GM19455 (cell line): ENCODE measurements at regions not wholly inside any gene's neighbourhood (a gene's known extent, or its start where the extent isn't known, plus 50 kb on each side); places are given as distances from the start of the nearest gene placed in this dataset.

Experiments
- ATAC-seq: cut with Tn5 transposase; IDR thresholded peaks from one replicate; pipeline ENCODE4 v1.9.1; 2021; ENCODE audit not compliant: unreplicated experiment

GRCh38 chr3:95088464-95088863, 1025.6 kb downstream of the NSUN3 start:
- no peak for ATAC-seq

GRCh38 chr3:95097493-95097892, 1034.6 kb downstream of the NSUN3 start:
- ATAC-seq, result no peak

DNA sequence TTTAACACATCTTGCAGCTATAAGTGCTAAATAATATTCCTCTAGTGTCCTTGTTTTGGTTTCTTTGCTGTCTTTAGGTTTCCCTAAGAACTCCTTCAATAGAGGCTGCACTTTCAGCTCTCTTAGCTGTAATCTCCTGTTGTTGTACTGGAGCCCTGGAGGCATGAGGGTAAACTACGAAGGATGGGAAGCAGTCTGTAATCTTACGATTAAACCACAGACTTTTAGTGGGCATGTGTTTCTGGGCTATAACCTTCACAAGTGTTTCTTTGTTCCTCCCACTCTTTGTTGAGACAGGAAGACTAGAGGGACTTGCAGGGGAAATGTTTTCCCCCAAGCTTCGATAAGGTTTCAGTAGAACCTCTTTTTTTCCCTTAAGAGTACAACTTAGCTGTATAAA, 1058.1 kb downstream of the NSUN3 start:
- ATAC-seq, result no peak

DNA sequence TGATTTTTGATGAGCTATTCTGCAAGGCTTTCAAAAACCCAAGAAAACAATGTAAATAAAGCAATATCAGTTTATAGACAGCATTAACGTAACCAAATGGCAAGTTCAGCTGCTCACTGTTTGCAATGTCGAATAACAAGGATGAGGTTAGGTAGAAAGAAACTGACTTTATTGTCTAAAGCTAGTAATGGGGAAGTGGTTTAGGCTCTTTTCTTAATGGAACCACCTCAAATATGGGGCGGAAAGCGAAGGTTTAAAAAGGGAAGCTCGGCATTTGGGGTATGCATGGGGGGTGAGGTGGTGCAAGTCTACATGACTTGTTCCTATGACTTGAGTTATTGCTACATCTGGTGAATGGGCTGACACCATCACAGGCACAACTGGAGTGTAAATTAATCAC, 1060.2 kb downstream of the NSUN3 start:
- ATAC-seq, result no peak

DNA sequence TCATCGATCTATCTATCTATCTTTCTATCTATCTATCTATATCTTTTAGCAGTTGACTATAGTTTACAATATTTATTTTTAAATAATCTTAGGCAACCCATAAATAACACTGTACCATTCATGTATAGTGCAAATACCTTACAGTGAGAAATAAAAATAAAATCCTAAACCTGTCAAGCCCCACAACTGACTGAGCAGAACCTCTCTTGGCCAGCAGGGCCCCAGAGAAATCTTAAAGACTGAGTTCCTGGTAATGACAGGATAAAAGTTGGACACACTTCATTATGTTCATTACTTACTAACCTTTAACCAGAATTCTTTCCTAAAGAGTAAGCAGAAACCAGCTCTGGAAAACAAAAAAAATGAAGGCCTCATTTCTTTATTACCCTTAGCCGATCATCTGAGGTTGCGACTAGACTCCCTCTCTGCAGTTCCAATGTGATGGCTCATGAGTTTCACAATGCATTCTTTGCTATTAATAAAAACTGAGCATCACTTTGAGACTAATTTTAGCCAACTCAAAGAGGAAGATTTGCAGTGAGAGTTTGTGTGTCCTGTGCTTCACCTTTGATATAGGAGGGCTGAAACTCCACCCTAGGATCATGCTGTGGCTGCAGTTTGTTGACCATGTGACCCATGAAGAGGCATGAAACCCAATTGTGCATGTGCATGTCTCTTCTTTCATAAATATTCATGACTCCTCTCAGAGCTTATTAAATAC, 1072.0 kb downstream of the NSUN3 start:
- no peak for ATAC-seq

DNA sequence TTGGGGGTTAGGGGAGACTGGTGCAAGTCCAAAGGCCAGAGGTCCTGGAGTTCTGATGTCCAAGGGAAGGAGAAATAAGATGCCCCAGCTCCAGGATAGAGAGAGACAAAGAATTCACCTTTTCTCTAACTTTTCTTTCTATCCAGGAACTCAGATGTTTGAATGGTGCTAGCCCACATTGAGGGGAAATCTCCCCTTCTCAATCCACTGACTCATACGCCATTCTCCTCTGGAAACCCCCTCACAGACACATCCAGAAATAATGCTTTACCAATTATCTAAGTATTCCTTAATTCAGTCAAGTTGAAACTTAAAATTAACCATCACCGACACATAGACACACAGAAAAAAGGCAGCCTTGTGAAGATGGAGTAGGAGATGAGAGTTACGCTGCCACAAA, 1085.2 kb downstream of the NSUN3 start:
- no peak for ATAC-seq

DNA sequence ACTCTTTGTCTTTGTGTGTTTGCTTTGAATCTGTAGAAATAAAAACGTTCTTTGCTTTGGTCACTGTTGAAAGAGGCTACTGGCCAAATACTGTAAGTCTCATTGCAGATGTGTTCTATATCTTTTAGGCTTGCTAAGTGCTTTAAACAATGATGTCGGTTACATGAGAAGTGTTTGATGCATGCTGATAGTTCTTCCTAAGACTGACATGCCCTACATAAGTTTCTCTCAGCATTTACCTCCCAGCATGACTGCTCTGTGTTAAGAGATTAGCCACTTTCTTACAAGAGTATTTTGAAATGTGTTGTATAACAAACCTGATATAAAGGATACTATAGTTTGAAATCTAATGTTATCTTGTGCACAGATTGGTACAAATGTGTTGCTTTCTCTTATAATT, 1088.7 kb downstream of the NSUN3 start:
- no peak for ATAC-seq

- no peak for ATAC-seq
Measured at GRCh38 chr3:95154766-95155165, 1091.9 kb downstream of the NSUN3 start.

GRCh38 chr3:95162794-95163193, 1099.9 kb downstream of the NSUN3 start:
- ATAC-seq, result no peak

GRCh38 chr3:95167748-95168147, 1104.9 kb downstream of the NSUN3 start:
- ATAC-seq, result no peak

- ATAC-seq, result no peak
Measured at GRCh38 chr3:95168526-95168925, 1105.7 kb downstream of the NSUN3 start.

- ATAC-seq, result no peak
Measured at GRCh38 chr3:95172164-95172943, 1109.5 kb downstream of the NSUN3 start.

DNA sequence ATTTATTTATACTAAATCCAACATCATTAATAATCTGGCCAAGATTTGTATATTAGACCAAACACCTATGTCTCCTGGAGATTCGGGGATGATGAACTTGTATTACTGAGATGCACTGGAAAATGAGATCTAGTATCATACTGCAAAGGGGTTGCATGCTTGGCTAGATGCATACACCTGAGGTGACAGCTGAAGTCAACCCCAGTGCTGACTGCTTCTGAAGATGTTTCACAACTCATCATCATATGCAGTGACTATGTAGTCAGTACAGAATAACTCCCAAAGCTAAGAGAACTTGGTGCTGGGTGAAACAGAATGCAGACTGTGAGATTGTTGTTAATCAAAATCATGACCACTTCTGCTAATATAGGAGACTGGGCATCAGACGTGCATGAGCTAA, 1114.2 kb downstream of the NSUN3 start:
- ATAC-seq, result no peak

DNA sequence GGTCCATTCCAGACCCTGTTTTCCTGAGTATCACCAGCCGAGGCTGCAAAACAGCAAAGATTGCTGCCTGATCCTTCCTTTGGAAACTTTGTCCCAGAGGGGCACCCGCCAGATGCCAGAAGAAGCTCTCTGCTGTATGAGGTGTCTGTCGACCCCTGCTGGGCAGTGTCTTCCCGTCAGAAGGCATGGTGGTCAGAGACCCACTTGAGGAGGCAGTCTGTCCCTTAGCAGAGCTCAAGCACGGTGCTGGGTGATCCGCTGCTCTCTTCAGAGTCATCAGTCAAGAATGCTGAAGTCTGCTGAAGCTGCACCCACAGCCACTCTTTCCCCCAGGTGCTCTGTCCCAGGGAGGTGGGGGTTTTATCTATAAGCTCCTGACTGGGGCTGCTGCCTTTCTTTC, 1121.2 kb downstream of the NSUN3 start:
- no peak for ATAC-seq

DNA sequence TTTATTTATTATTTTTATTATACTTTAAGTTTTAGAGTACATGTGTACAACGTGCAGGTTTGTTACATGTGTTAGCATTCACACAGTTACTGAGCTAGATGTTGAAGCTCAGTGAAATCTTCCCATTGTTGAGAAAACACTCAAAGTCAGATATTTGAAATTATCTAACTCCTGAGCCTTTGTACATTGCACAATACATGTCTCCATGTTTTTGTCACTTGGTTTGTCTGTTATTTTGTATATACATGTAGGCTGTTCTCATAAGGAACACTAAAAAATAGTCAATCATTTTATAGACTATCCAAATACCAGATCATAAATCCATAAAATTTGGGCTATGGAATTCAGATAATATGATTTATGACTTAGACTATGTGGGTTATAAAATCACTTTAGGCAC, 1126.5 kb downstream of the NSUN3 start:
- ATAC-seq, result no peak

- no peak for ATAC-seq
Measured at GRCh38 chr3:95197661-95198060, 1134.8 kb downstream of the NSUN3 start.

DNA sequence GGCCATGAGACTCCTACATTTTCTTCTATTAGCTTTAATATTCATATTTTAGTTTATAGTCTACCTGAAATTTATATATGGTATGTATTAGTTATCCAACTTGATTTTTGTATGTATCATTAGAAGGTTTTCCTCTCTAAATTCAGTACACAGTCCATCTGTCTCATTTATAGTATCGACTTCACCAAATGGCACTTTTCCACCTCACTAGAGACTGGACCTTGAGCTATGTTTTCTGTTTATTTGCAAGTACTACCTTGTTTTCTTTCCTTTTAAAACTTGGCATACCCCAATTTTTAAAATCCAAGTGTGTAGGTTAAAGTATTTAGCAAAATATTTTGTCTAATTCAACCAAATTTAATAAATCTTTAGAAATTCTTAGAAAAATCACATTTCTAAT, 1137.5 kb downstream of the NSUN3 start:
- ATAC-seq, result no peak

- ATAC-seq, result no peak
Measured at GRCh38 chr3:95210878-95211277, 1148.0 kb downstream of the NSUN3 start.

- ATAC-seq, result no peak
Measured at GRCh38 chr3:95212117-95212516, 1149.3 kb downstream of the NSUN3 start.

- ATAC-seq, result no peak
Measured at GRCh38 chr3:95215437-95215957, 1152.6 kb downstream of the NSUN3 start.

DNA sequence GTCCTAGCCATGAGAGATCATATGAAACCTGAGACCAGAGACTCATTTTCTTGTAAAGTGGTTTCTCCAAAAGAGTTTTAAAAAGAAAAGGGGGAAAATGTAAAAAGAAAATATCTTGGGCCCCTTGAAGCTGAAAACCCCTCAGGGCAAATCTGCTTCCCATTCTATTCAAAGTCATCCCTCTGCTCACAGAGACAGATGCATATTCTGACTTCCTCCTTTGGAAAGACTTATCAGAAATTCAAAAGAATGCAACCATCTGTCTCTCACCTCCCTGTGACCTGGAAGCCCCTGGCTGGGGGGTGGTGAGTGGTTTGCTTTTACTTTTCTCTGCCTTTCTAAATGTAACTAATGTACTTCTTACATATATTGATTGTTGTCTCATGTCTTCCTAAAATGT, 1154.8 kb downstream of the NSUN3 start:
- ATAC-seq, result no peak

- no peak for ATAC-seq
Measured at GRCh38 chr3:95218484-95218883, 1155.6 kb downstream of the NSUN3 start.
